SU-DHL-6 (cell line): ENCODE measurements at regions not wholly inside any gene's neighbourhood (a gene's known extent, or its start where the extent isn't known, plus 50 kb on each side); places are given as distances from the start of the nearest gene placed in this dataset.

Experiments used
- H2AFZ ChIP-seq: fragments of 200-600 bp; sonication (generic); 2 replicates; pipeline ENCODE4 v1.6.1; 2014; ENCODE audit warnings: low read depth, mild to moderate bottlenecking, moderate library complexity, mixed read lengths, antibody characterized with exemption, low read length; ENCODE audit not compliant: severe bottlenecking
- H3F3A ChIP-seq: fragments of 200-600 bp; shearing (Covaris generic); 2 replicates; pipeline ENCODE4 v1.6.0; 2016; ENCODE audit warnings: antibody characterized with exemption, mild to moderate bottlenecking; ENCODE audit not compliant: insufficient read depth
- H3K27ac ChIP-seq: fragments of 200-600 bp; sonication (generic); 2 replicates; pipeline ENCODE4 v1.5.1; 2016; ENCODE audit warnings: low read depth, mild to moderate bottlenecking, low read length, moderate library complexity, mixed read lengths
- H3K27me3 ChIP-seq: fragments of 200-600 bp; sonication (generic), shearing (Covaris generic); 2 replicates; pipeline ENCODE4 v1.6.0; 2014; ENCODE audit warnings: mild to moderate bottlenecking, low read length
- H3K36me3 ChIP-seq: fragments of 200-600 bp; sonication (generic); 2 replicates; pipeline ENCODE4 v1.6.1; 2014; ENCODE audit warnings: mild to moderate bottlenecking, low read length, mixed read lengths
- H3K4me2 ChIP-seq: fragments of 300-600, 200-600 bp; shearing (Covaris generic), sonication (generic); 2 replicates; pipeline ENCODE4 v1.6.0; 2014; ENCODE audit warnings: low read length, low read depth, mild to moderate bottlenecking; ENCODE audit not compliant: poor library complexity, severe bottlenecking
- H3K4me3 ChIP-seq: fragments of 200-600 bp; sonication (generic); 2 replicates; pipeline ENCODE4 v1.5.1; 2014; ENCODE audit warnings: antibody characterized with exemption, low read length, mild to moderate bottlenecking, mixed read lengths; ENCODE audit not compliant: insufficient read depth, poor library complexity, severe bottlenecking
- H3K79me2 ChIP-seq: fragments of 200-600 bp; sonication (generic); 2 replicates; pipeline ENCODE4 v1.6.1; 2014; ENCODE audit warnings: mild to moderate bottlenecking, low read length, moderate library complexity; ENCODE audit not compliant: insufficient read depth
- H3K9ac ChIP-seq: fragments of 200-600 bp; sonication (generic); 2 replicates; pipeline ENCODE4 v1.7.0; 2014; ENCODE audit warnings: mild to moderate bottlenecking, low read length
- H3K9me2 ChIP-seq: fragments of 200-600 bp; sonication (generic); replicated peaks from 2 replicates; pipeline ENCODE4 v1.6.1; 2014; ENCODE audit warnings: low read length; ENCODE audit not compliant: insufficient read depth
- H3K9me3 ChIP-seq: fragments of 200-600 bp; sonication (generic); 2 replicates; pipeline ENCODE4 v1.6.1; 2014; ENCODE audit warnings: low read length, mixed read lengths; ENCODE audit not compliant: insufficient read depth
- H4K20me1 ChIP-seq: fragments of 200-600 bp; sonication (generic); 2 replicates; pipeline ENCODE4 v1.6.1; 2014; ENCODE audit warnings: low read depth, mild to moderate bottlenecking, antibody characterized with exemption, low read length, moderate library complexity, mixed read lengths
- EZH2phosphoT487 ChIP-seq: fragments of 200-600 bp; sonication (generic), shearing (Covaris generic); conservative IDR thresholded peaks from 2 replicates; pipeline ENCODE4 v1.6.1; 2018; ENCODE audit warnings: mild to moderate bottlenecking, antibody characterized with exemption, low read length, moderate library complexity, mixed read lengths
- TF ChIP-seq, protein P1 (sequence below): fragments of 200-600 bp; sonication (generic); IDR thresholded peaks from one replicate; pipeline ENCODE4 v1.5.1; 2017; ENCODE audit warnings: antibody characterized with exemption, mild to moderate bottlenecking, low read length, moderate library complexity; ENCODE audit not compliant: insufficient read depth, poor library complexity, severe bottlenecking

- H3K79me2 ChIP-seq = no peaks in the 10 kb centered on the region
- H3K9me3 ChIP-seq = no peaks in the 10 kb centered on the region
- H3K4me3 ChIP-seq = no peak overlapping the region
- no peak overlapping the region for H3K27ac ChIP-seq
- no peaks in the 10 kb centered on the region for H3K27me3 ChIP-seq
- no peaks in the 10 kb centered on the region for H3K9me2 ChIP-seq
- no peak overlapping the region for H3K4me2 ChIP-seq
- H3F3A ChIP-seq = no peaks in the 10 kb centered on the region
- TF ChIP-seq, protein P1, sequence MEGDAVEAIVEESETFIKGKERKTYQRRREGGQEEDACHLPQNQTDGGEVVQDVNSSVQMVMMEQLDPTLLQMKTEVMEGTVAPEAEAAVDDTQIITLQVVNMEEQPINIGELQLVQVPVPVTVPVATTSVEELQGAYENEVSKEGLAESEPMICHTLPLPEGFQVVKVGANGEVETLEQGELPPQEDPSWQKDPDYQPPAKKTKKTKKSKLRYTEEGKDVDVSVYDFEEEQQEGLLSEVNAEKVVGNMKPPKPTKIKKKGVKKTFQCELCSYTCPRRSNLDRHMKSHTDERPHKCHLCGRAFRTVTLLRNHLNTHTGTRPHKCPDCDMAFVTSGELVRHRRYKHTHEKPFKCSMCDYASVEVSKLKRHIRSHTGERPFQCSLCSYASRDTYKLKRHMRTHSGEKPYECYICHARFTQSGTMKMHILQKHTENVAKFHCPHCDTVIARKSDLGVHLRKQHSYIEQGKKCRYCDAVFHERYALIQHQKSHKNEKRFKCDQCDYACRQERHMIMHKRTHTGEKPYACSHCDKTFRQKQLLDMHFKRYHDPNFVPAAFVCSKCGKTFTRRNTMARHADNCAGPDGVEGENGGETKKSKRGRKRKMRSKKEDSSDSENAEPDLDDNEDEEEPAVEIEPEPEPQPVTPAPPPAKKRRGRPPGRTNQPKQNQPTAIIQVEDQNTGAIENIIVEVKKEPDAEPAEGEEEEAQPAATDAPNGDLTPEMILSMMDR = no peak
- no peak for TF ChIP-seq EZH2phosphoT487
- H3K9ac ChIP-seq = no peak overlapping the region
- no peak overlapping the region for H2AFZ ChIP-seq
- no peaks in the 10 kb centered on the region for H3K36me3 ChIP-seq
- no peaks in the 10 kb centered on the region for H4K20me1 ChIP-seq
Measured at GRCh38 chr1:230548357-230548756, 93.9 kb upstream of the COG2 start.

- no peaks in the 10 kb centered on the region for H3K36me3 ChIP-seq
- no peaks in the 10 kb centered on the region for H4K20me1 ChIP-seq
- no peak overlapping the region for H2AFZ ChIP-seq
- no peak overlapping the region for H3K9ac ChIP-seq
- H3K4me3 ChIP-seq = no peak overlapping the region
- no peaks in the 10 kb centered on the region for H3K27me3 ChIP-seq
- no peaks in the 10 kb centered on the region for H3K9me3 ChIP-seq
- TF ChIP-seq, protein P1 = no peak
- no peak for TF ChIP-seq EZH2phosphoT487
- no peaks in the 10 kb centered on the region for H3K9me2 ChIP-seq
- H3F3A ChIP-seq = no peaks in the 10 kb centered on the region
- no peak overlapping the region for H3K27ac ChIP-seq
- H3K79me2 ChIP-seq = no peaks in the 10 kb centered on the region
- no peak overlapping the region for H3K4me2 ChIP-seq
Measured at GRCh38 chr1:230545181-230545580, 97.1 kb upstream of the COG2 start.

- H3K27me3 ChIP-seq = no peaks in the 10 kb centered on the region
- no peak overlapping the region for H3K4me2 ChIP-seq
- no peaks in the 10 kb centered on the region for H3K36me3 ChIP-seq
- H3K9ac ChIP-seq = no peak overlapping the region
- H3K9me3 ChIP-seq = no peaks in the 10 kb centered on the region
- no peaks in the 10 kb centered on the region for H4K20me1 ChIP-seq
- H3K4me3 ChIP-seq = no peak overlapping the region
- H3K9me2 ChIP-seq = no peaks in the 10 kb centered on the region
- no peaks in the 10 kb centered on the region for H3F3A ChIP-seq
- H2AFZ ChIP-seq = no peak overlapping the region
- no peaks in the 10 kb centered on the region for H3K79me2 ChIP-seq
- TF ChIP-seq EZH2phosphoT487 = no peak
- TF ChIP-seq, protein P1 = no peak
- no peak overlapping the region for H3K27ac ChIP-seq
Measured at GRCh38 chr1:230544758-230545157, 97.5 kb upstream of the COG2 start.
